ENCODE measurements at regions not wholly inside any gene's neighbourhood (a gene's known extent, or its start where the extent isn't known, plus 50 kb on each side); places are given as distances from the start of the nearest gene placed in this dataset.
"Not testable (repeated sequence)": the region's sequence is repeated elsewhere in the genome, so short reads cannot be mapped to it uniquely, and the experiment has no call there.

DNA sequence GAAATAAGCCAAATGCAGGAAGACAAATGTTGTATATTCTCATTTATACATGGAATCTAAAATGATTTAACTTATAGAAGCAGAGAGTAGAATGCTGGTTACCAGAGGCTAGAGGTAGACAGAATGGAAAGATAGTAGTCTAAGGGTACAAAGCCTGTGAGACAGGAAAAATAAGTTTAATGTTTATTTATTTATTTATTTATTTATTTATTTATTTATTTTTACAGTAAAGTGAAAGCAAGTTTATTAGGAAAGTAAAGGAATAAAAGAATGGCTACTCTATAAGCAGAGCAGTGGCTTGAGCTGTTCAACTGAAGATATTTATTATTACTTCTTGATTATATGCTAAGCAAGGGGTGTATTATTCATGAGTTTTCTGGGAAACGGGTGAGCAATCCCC, 203.2 kb downstream of the LAS1L start:
- DNase-seq = no peak

DNA sequence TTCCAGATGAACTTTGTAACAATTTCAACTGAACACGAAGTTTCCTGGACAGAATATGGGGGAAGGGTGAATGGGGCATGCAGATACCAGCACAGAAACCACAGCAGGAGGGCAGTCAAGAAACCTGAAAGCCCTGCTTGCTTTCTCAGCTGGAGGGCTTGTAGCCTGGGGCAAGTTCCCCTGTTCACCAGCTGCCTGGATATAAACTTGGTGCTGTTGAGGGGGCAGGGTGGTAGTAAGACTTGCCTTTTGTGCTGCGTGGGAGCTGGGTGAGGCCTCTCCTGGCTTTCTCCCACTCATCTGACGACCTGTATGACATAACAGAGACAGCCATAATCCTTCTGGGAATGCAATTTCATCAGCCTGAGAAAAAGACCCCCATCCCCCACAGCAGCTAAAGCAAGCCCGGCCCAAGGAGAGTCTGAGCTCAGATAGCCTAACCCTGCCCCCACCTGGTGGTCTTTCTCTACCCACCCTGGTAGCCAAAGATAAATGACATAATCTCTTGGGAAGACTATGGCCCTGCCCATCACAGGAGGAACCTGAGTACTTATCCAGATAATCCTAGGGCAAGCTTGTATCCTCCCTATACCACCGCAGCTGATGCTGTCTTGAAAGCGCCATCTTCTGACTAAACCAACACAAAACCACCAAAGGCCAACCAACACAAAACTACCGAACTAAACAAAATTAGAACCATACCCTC, 234.3 kb downstream of the LAS1L start:
- DNase-seq = no peak

DNA sequence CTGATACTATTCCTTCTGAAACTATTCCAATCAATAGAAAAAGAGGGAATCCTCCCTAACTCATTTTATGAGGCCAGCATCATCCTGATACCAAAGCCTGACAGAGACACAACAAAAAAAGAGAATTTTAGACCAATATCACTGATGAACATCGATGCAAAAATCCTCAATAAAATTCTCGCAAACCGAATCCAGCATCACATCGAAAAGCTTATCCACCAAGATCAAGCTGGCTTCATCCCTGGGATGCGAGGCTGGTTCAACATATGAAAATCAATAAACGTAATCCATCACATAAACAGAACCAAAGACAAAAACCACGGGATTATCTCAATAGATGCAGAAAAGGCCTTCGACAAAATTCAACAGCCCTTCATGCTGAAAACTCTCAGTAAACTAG, 251.7 kb downstream of the LAS1L start:
- DNase-seq = not testable (repeated sequence)

DNA sequence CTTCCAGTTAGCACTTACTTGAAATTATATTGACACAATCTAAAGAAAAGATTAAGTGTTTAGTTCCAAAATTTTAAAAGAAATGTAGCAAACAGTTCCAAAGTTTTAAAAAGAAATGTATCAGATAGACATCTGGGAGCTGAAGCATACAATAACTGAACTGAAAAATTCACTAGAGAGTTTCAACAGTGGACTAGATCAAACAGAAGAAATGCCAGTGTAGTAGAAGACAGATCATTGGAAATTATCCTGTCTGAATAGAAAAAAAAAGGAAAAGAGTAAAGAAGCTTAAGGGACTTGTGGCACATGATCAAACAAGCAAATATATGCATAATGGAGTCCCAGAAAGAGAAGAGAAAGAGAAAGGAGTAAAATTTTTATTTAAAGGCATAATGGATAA, 261.4 kb downstream of the LAS1L start:
- no peak for DNase-seq

DNA sequence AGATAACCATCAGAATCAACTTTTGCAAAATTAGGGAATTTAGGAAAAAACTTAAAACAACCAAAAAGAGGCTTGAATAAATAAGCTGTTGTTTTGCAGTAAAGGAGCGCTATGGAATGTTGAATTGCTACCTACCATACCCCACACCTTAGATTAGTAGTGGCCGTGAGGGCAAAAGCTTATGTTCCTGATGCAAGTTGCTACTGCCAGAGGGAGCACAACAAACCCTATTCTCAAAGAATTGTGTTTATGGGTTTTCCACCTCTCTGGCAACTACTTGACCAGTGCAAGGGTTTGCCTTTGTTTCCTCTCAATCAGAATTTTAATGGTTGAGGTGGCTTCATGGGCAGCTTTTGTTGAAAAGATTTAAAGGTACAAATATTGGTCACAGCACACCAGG, 268.1 kb downstream of the LAS1L start:
- DNase-seq = no peak

DNA sequence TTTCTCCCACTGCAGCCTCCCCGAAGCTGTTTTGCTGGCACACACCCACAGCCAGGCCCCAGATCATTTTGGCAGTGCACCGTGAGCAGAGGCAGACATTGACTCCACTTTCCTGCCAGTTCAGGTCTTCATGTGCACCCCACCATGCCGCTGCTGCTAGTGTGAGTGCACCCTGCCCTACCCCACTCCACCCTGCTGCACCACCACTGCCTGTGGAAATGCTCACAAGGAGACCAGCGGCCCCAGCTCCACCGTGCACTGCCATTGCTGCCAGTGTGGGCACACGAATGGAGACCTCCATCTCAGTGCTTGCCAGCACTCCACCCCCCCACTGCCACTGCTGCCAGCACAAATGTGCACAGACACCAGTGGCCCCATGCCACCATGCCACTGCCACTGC, 277.6 kb upstream of the ZC4H2 start:
- no peak for DNase-seq

DNA sequence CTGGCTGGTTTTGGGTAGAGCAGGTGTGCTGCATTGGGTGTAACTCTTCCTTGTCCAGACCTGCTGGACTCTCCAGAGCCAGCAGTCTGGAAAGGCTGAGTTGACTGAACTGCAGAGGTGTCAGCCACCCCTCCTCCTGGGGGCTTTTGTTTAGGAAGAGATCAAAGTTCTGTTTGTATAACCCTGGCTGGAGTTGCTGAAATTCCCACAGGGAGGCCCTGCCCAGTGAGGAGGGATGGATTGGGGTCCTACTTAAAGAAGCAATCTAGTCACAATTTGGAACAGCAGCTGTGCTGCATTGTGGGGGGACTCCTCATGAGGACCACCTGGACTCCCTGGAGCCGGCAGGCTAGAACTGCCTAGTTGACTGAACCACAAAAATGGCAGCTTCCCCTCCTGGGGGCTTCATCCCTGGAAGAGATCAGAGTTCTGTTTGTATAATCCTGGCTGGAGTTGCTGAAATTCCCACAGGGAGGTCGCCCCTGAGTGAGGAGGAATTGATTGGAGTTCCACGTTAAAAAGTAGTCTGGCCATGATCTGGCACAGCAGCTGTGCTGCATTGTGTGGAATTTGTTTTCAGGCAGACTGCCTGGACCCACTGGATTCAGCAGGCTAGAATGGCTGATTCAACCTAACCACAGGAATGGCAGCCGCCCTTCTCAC, 264.9 kb upstream of the ZC4H2 start:
- DNase-seq = no peak

DNA sequence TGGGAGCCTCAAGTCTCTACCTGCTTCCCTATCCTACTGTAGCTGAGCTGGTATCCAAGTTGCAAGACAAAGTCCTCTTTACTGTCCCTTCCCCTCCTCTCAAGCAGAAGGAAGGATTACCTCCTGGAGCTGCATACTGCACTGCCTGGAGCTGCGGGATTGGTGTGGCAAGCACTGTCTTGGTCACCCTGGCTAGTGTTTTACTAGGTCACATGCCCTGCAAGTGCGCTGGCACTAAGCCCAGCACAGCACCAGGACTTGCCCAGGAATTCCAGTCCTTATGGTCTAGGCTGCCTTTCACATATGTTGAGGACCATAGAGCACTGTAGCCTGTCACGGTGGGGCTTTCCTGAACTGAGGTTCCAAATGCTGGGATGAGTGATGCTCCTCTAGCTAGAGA, 227.3 kb upstream of the ZC4H2 start:
- no peak for DNase-seq

DNA sequence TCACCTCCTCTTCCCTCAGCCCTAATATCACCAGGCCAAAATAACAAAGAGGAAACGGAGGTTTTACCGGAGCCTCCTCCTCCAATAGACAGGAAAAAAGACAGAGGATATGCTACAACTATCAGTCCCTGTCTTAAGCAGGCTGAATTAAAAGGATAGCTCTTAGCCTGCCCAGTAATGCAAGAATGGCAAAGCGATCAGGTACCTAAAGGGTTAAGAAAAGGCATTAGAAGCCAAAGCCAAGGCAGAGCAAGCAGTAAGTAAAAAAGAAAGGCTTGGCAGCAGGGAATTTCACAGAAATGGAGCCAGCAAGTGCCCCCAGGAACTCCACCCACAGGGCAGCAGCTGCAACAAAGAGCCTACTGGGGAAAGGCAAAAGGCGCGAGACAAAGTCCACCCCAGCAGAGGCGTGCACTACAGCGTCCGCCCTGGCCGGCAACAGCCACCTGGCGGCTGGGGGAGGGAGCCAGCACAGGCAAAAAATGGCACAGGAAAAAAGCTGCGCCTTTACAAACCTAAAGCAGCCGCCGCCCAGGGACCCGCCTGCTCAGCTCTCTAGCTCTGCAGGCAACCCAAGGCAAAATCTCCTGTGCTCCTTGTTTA, 220.6 kb upstream of the ZC4H2 start:
- DNase-seq = no peak

DNA sequence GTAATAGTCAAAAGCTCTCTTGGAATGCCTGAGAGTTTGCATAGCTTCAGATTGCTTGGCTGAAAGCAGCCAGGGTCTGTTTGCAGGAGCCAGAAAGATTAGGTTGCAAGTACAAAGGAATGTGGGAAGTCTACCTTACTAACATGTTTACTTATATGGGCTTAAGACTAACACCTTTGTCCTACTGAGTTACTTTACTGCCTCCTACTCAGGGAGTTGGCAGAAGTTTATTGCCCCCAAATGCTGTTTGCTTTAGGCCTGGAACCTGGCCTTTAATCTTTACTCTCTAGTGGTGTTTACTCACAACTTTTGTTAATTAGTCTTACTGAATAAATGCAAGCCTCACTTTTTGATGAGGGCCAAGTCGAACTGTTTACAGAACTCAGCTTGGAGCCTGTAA, 219.4 kb upstream of the ZC4H2 start:
- DNase-seq = no peak

DNA sequence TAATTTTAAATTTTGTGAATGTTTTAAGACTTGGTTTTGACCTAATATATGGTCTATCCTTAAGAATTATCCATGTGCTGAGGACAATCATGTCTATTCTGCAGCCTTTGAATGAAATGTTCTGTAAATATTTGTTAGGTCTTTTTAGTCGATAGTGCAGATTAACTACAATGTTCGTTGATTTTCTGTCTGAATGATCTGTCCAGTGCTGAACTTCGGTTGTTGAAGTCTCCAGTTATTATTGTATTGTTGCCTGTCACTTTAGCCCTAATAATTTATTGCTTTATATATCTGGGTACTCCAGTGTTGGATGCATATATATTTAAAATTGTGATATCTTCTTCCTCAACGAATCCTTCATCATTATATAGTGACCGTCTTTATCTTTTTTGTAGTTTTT, 218.3 kb upstream of the ZC4H2 start:
- DNase-seq = no peak

DNA sequence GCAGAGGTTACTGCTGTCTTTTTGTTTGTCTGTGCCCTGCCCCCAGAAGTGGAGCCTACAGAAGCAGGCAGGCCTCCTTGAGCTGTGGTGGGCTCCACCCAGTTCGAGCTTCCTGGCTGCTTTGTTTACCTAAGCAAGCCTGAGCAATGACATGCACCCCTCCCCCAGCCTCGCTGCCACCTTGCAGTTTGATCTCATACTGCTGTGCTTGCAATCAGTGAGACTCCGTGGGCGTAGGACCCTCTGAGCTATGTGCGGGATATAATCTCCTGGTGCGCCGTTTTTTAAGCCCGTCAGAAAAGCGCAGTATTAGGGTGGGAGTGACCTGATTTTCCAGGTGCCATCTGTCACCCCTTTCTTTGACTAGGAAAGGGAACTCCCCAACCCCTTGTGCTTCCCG, 187.1 kb upstream of the ZC4H2 start:
- DNase-seq = not testable (repeated sequence)

DNA sequence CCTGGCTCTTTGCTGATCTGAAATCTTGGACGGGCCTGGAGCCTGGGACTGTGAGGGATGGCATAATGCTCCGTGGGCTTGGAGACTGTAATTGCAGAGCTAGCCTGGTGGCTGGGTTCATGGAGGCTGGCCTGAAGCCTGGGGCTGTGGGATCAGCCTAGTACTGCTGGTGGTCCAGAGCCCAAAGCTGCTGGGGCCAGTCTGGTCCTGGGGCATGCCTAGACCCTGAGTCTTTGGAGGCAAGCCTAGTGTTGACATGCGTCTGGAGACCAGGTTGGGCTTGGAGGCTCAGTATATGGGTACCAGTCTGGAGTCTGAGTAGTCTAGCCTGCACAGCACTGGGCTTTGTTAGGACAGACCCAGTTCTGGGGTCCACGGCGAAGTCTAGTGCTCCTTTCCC, 172.0 kb upstream of the ZC4H2 start:
- DNase-seq = no peak

DNA sequence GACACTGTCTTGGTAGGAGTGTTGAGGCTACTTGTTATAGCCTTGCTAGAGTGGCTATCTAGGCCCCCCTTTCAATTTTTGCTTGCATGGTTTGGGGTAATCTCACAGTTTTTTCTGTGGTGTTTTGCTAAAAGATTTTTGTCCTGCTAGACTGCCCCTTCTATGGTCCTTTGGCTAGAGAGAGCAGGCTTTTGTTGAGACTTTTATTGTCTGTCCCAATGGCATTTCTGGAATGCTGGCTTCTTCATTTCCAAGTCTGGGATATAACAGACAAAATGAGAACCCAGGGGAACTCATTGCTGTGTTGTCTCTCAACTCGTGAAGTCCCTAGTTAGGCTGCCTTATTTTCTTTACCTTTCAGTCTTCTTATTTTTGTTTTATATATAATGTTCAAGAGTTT, 160.2 kb upstream of the ZC4H2 start:
- no peak for DNase-seq

DNA sequence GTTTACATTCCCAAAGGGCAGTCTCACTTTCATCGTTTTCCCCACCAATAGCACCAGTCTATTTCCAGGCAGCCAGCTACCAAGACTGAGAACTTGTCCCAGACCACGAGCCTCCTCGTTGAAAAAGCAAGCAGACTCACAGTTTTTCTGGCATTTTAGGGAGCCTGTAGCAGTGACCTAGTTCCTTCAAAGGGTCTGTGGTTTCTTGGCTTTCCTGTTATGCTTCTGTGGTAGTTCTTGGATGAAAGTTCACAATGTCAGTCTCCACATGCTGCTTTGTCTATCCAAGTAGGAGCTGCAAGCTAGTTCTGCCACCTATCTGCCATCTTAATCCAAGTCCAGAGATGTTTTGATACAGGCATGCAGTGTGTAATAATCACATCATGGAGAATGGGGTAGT, 151.6 kb upstream of the ZC4H2 start:
- no peak for DNase-seq

DNA sequence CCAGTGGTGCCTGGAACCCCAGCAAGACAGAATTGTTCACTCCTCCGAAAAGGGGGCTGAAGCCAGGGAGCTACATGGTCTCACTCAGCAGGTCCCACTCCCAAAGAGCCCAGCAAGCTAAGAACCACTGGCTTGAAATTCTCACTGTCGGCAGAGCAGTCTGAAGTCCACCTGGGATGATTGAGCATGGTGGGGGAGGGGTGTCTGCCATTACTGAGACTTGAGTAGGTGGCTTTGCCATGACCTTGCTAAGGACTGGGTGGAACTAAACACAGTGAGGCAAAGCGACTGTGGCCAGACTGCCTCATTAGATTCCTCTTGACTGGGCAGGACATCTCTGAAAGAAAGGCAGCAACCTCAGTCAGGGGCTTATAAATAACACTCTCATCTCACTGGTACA, 122.6 kb upstream of the ZC4H2 start:
- no peak for DNase-seq

DNA sequence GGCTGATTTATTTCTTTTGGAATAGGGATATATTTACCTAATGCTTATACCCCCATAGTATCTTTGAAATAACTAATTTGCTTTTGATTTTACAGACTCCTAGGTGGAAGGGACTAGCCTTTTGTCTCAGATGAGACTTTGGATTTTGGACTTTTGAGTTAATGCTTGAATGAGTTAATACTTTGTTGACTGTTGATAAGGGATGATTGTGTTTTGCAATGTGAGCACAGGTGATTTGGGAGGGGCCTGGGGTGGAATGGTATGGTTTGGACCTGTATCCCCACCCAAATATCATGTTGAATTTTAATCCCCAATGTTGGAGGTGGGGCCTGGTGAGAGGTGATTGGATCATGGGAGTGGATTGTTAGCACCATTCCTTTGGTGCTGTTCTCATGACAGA, 117.4 kb upstream of the ZC4H2 start:
- no peak for DNase-seq

DNA sequence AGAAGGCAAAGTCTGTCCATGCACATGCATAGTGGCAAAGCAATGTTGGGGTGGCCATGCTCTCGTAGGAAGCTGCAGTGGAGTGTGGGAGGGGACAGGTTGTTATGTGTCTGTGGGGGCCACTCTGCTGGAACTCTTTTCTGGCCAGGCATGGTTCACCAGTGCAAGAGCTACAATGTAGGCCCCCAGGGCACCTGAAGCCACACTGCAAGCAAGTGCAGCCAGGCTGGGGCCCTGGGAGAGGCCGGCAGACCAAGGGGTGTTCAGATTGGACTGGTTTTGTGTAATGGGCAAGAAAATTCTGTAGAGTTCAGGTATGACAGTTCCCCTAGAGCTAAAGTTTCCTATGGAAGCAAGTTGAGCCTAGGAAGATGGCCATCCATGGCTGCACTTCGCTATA, 97.0 kb upstream of the ZC4H2 start:
- no peak for DNase-seq

DNA sequence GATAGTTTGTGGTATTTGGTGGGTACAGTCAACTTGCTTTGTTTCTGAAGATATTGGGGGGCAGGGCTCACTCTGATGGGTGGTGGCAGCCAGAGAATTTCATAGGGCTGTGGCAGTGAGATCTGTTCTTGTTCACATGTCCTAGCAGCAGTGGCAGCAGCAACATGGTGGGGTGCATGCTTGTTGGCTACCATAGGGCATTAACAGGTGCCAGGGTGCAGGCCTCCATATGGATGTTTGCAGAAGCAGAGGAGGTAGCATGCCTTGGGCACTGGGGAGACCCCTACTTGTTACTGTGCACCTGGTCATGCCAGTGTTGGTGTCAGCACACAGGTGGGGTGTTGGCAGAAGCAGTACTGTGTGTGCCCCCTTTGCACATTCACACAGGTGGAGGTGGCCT, 96.3 kb upstream of the ZC4H2 start:
- DNase-seq = no peak

DNA sequence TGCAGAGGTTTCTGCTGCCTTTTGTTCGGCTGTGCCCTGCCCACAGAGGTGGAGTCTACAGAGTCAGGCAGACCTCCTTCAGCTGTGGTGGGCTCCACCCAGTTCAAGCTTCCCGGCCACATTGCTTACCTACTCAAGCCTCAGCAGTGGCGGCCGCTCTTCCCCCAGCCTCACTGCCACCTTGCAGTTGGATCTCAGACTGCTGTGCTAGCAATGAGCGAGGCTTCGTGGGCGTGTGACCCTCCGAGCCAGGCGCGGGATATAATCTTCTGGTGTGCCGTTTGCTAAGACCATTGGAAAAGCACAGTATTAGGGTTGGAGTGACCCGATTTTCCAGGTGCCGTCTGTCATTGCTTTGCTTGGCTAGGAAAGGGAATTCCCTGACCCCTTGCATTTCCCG, 82.4 kb upstream of the ZC4H2 start:
- DNase-seq = not testable (repeated sequence)

DNA sequence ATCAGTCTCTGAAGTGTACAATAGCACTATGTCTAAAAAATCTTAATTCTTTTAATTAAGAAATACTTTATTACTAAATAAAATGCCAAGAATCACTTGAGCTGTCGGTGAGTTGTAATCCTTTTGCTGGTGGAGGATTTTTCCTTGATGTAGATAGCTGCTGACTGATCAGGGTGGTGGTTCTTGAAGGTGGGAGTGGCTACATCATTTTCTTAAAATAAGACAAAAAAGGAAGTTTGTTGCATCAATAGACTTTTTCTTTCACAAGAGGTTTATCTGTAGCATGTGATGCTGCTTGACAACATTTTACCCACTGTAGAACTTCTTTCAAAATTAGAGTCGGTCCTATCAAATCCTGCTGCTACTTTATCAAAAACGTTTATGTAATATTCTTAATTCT, 68.8 kb upstream of the ZC4H2 start:
- no peak for DNase-seq

DNA sequence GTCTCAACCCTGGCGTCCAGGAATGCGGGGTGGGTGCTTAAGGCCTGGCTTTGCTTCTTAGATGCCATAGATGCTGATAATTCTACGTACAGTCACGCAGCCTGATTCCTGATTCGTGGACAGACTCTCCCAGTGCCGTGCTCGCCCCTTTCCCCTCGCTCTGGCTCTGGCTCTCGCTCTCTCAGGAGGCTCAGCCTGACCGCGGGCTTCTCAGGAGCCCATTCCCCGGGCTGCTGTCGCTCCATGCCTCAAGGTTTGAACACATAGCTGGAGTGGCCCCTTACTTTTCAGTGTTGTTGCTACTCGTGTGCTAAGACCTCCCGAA, 59.2 kb upstream of the ZC4H2 start:
- DNase-seq = no peak

DNA sequence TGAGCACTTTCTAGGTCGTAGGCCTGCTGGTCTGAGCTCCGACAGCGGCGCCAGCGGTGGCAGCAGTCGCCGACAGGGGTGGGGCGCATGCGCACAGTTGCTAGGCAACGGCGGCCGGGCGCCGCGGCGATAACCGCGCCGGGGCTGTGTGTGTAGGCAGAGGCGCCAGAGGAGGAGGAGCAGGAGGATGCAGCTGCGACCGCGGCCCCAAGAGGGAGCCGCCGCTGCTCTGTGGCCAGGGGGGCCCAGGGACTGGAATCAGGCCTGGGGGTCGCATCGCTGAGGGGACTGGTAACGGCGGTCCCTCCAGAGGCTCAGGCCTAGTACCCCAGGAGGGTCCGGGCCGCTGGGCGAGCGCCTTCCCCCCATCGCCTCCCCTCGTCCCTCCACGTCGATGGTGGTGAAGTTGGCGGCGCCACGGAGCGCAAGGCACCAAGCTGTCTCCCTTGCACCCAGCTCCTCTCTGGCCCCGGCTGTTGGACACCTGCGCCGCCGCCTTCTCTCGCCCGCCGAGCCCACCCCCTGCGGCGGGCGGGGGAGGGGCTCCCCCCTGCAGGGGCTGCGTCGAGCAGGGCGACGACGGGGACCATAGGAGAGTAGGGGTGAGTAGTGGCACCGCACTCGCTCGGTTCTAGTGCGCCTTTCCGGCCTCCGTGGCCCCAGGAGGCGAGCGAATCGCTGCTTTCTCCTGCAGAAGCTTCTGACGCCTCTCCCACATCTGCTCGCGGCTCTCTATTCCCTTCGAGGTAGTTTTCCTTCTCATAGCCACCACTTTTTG, 58.6 kb upstream of the ZC4H2 start, which contains the start of gene ZC3H12B:
TSS of gene ZC3H12B (plus strand) at position 159 of the 778 bp plus-strand sequence.
- peak; percentile 36 for DNase-seq

DNA sequence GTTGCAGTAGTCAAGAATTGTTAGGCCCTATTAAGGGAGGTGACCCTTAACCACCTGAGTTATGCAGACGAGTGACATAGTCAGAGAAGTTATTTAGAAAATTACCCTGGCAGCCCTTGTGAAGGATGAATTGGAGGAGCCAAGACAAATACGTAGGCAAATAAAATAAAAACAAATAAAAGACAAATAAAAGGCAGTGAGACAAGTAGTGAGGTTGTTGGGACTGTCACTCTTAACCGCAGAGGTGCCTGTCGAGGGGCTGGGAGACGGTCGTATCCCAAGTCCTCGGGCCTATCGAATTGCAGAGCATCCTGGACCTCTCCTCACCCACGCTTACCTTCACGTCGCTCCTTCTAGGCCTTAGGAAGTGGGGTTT, 58.0 kb upstream of the ZC4H2 start:
- DNase-seq = no peak
